ENCODE measurements at regions not wholly inside any gene's neighbourhood (a gene's known extent, or its start where the extent isn't known, plus 50 kb on each side); places are given as distances from the start of the nearest gene placed in this dataset.

DNA sequence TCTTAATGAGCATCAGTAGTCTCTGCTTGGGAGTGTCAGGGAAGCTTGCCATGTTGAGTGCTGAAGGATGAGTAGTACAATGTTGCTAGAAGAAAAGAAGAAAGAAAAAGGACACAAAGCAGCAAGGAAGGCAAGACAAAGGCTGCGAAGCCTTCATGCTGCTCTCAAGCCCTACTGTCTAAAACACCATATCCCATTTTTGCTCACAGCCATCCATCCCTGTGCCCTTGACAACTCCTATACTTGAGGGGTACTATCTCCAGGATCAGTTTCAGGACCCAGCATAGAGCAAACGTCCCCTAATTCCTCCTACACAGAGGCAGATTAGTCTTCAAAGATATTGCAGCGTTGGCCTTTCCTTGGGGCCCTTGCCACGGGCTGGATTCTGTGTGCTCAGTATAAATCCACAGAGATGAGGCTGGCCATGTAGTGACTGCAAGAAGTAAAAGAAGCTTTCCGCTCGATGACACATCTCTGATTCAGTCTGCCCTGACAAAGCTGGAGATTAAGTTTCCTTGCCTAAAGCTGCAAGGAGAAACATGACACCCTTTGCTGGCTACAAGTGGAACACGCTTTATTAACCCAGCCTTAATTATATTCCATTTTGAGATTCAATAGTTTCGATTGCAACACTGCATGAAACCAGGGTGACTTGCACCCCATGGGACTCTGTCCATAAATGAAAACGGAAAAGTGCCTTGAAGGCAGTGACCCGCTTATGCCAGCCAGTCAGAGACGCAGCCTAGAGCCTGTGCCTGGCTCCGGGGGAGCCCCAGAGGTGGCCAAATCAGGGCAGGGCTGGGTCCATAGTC is 304.6 kb downstream of the ACTL7B start:
- H3K9me3 Mint-ChIP-seq (ENCODE audit: unreplicated experiment) = no peaks in the 10 kb centered on the region
- peak overlapping the region; percentile 91 for H3K27ac Mint-ChIP-seq (ENCODE audit: low read depth, unreplicated experiment)
- DNase-seq (ENCODE audit: unreplicated experiment) = peak; percentile 97
- ChIA-PET CTCF (interaction anchor here (0.7 to 4.7 kb wide), 12 partner anchors 10 to 1064 kb away, joined by 3 to 29 read pairs (median 4); no protein-coding TSS in a partner anchor), POLR2A (interaction anchor here (0.6 to 4.6 kb wide), 27 partner anchors 9 to 1154 kb away, joined by 3 to 139 read pairs (median 7); partner anchors contain the start of gene KLF4)
- H3K4me3 Mint-ChIP-seq (ENCODE audit: unreplicated experiment) = peak overlapping the region; percentile 53
- H3K4me1 Mint-ChIP-seq (ENCODE audit: insufficient read depth, unreplicated experiment) = peaks cover 37% of the 10 kb centered on the region
- intact Hi-C loops (cut with micrococcal nuclease) = loop anchor here (1.0 to 5.0 kb wide), 3 partner anchors 8 to 504 kb away; no protein-coding TSS in a partner anchor
- TF ChIP-seq, protein P1, sequence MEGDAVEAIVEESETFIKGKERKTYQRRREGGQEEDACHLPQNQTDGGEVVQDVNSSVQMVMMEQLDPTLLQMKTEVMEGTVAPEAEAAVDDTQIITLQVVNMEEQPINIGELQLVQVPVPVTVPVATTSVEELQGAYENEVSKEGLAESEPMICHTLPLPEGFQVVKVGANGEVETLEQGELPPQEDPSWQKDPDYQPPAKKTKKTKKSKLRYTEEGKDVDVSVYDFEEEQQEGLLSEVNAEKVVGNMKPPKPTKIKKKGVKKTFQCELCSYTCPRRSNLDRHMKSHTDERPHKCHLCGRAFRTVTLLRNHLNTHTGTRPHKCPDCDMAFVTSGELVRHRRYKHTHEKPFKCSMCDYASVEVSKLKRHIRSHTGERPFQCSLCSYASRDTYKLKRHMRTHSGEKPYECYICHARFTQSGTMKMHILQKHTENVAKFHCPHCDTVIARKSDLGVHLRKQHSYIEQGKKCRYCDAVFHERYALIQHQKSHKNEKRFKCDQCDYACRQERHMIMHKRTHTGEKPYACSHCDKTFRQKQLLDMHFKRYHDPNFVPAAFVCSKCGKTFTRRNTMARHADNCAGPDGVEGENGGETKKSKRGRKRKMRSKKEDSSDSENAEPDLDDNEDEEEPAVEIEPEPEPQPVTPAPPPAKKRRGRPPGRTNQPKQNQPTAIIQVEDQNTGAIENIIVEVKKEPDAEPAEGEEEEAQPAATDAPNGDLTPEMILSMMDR (IDR thresholded peaks at IDR 0.05; ENCODE audit: unreplicated experiment) = no peak
- no TSS peak for BruUV-seq (replicated peaks)
- no peaks in the 10 kb centered on the region for H3K36me3 Mint-ChIP-seq (ENCODE audit: insufficient read depth, unreplicated experiment)
- H3K27me3 Mint-ChIP-seq (ENCODE audit: insufficient read depth, unreplicated experiment) = no peaks in the 10 kb centered on the region

DNA sequence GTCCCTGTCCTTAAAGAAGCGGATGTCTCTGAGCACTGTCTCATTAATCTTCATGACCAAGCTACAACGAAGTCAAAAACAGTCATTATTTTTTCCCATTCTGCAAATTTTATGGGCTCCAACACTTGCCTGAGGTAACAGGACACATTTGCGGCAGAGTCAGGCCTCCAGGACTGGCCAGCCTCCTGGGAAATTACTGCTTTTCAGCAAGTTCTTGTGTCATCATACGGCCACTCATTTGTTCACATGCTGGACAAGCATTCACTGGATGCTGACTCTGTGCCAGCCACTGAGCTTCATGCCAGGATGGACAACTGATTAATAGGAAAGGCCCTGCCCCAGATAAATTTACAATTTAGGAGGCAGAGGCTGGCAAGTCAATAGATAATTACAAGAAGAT is 305.7 kb downstream of the ACTL7B start:
- intact Hi-C loops (cut with micrococcal nuclease) = loop anchor here (5.0 kb wide), 1 partner anchor 503 kb away; no protein-coding TSS in a partner anchor
- no peaks in the 10 kb centered on the region for H3K9me3 Mint-ChIP-seq (ENCODE audit: unreplicated experiment)
- ChIA-PET POLR2A (interaction anchor here (0.6 to 4.6 kb wide), 12 partner anchors 15 to 1122 kb away, joined by 3 to 139 read pairs (median 4); no protein-coding TSS in a partner anchor), CTCF (interaction anchor here (0.5 to 4.7 kb wide), 14 partner anchors 8 to 1661 kb away, joined by 3 to 29 read pairs (median 4); no protein-coding TSS in a partner anchor)
- H3K27me3 Mint-ChIP-seq (ENCODE audit: insufficient read depth, unreplicated experiment) = no peaks in the 10 kb centered on the region
- peaks cover 37% of the 10 kb centered on the region for H3K4me1 Mint-ChIP-seq (ENCODE audit: insufficient read depth, unreplicated experiment)
- H3K27ac Mint-ChIP-seq (ENCODE audit: low read depth, unreplicated experiment) = peak overlapping the region; percentile 74
- no peaks in the 10 kb centered on the region for H3K36me3 Mint-ChIP-seq (ENCODE audit: insufficient read depth, unreplicated experiment)
- no TSS peak for BruUV-seq (replicated peaks)
- no peak overlapping the region for H3K4me3 Mint-ChIP-seq (ENCODE audit: unreplicated experiment)
- DNase-seq (ENCODE audit: unreplicated experiment) = peak; percentile 71
- TF ChIP-seq, protein P1 (IDR thresholded peaks at IDR 0.05; ENCODE audit: unreplicated experiment) = no peak

DNA sequence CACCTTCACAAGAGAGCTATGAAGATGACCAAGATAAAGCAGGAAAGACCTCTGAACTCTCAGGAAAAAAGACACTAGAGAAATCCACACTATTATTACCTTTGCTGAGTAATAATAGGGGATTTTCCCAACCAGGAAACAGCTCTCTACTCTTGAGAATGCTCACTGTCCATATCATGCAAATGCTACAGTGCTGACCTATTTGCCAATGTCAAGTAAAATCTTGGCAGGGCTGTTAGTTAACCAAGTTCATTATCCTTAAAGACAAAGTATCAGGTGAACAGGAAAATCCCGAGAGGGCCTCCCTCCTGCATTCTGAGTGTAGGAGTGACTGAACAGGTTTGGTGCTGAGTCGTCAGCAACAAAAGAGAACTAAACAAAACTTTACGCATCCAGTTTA is 306.6 kb downstream of the ACTL7B start:
- ChIA-PET CTCF (interaction anchor here (0.9 to 4.7 kb wide), 4 partner anchors 15 to 105 kb away, joined by 3 to 29 read pairs (median 5); no protein-coding TSS in a partner anchor), POLR2A (interaction anchor here (1.1 to 4.6 kb wide), 5 partner anchors 16 to 508 kb away, joined by 3 to 139 read pairs (median 4); no protein-coding TSS in a partner anchor)
- H3K27me3 Mint-ChIP-seq (ENCODE audit: insufficient read depth, unreplicated experiment) = no peaks in the 10 kb centered on the region
- H3K4me1 Mint-ChIP-seq (ENCODE audit: insufficient read depth, unreplicated experiment) = peaks cover 37% of the 10 kb centered on the region
- H3K27ac Mint-ChIP-seq (ENCODE audit: low read depth, unreplicated experiment) = peak overlapping the region; percentile 74
- H3K36me3 Mint-ChIP-seq (ENCODE audit: insufficient read depth, unreplicated experiment) = no peaks in the 10 kb centered on the region
- H3K9me3 Mint-ChIP-seq (ENCODE audit: unreplicated experiment) = no peaks in the 10 kb centered on the region
- DNase-seq (ENCODE audit: unreplicated experiment) = peak; percentile 66
- no peak overlapping the region for H3K4me3 Mint-ChIP-seq (ENCODE audit: unreplicated experiment)
- intact Hi-C loops (cut with micrococcal nuclease) = no loop called here
- TF ChIP-seq, protein P1 (IDR thresholded peaks at IDR 0.05; ENCODE audit: unreplicated experiment) = no peak
- BruUV-seq (replicated peaks) = no TSS peak
